IPS DF 19.7 (cell line): ENCODE measurements at regions not wholly inside any gene's neighbourhood (a gene's known extent, or its start where the extent isn't known, plus 50 kb on each side); places are given as distances from the start of the nearest gene placed in this dataset.

Source experiments
- DNase-seq: peaks from one replicate; pipeline ENCODE4 v3.0.0-alpha.2; 2013; ENCODE audit warnings: low read depth, low spot score

DNA sequence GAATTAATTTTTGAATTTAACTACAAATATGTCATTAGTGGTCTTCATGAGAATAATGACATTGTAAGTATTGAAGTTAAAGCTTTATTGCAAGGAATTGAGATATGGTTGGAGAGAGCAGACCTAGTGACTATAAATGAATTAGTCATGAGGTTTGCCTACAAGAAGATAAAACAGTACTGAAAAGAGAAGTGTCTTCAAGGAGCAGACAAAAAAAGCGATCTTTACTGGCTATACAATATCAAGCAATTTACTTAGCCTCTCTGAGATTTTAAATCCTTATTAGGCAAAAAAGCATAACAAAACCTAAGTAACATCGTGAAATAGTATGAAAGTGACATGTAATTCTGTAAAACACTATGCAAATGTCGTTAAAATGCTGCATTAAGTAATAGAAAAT is 435.1 kb upstream of the PCDH20 start:
- DNase-seq: no peak

GRCh38 chr13:61838568-61838967 is 422.9 kb upstream of the PCDH20 start:
- DNase-seq: no peak

GRCh38 chr13:61833228-61833627 is 417.6 kb upstream of the PCDH20 start:
- no peak for DNase-seq

DNA sequence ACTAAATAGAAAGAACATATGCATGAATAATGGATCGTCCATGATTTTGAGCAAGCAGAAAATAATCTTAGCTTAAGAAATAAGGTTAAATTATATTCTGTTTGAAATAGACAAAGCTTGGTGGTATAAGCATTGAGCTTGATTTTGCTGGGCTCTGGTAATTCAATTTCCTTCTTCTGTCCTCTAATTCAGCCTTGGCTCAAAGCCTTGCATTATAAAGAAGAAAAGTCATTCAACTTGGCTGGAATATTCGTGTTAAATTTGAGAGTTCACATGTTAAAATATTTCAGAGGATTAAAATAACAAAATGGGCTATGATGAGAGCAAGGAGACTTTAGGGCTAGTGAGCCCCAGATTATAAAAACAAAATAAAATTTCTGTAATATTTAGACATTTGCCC is 415.4 kb upstream of the PCDH20 start:
- DNase-seq: no peak

GRCh38 chr13:61830475-61830874 is 414.8 kb upstream of the PCDH20 start:
- no peak for DNase-seq

GRCh38 chr13:61824168-61824567 is 408.5 kb upstream of the PCDH20 start:
- DNase-seq: no peak

GRCh38 chr13:61812286-61812685 is 396.6 kb upstream of the PCDH20 start:
- DNase-seq: no peak

GRCh38 chr13:61810065-61810464 is 394.4 kb upstream of the PCDH20 start:
- no peak for DNase-seq

GRCh38 chr13:61797397-61797796 is 381.7 kb upstream of the PCDH20 start:
- DNase-seq: no peak

DNA sequence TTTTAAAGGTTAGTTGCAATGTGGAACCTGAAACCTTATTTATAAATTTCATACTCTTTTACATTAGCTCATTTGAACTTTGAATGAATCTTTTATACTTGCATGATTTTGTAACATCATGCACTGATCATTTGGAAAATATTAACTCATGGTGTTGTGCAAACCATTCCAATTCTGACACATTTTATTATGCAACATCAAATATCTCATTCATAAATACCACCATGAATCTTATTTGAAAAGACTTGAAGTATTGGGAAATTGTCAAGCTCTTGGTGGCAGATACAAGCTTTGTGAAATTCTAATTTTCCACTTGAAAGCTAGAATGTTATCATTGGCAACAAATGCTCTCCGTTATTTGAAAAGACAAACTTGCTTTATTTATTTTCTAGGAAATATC is 379.9 kb upstream of the PCDH20 start:
- no peak for DNase-seq

DNA sequence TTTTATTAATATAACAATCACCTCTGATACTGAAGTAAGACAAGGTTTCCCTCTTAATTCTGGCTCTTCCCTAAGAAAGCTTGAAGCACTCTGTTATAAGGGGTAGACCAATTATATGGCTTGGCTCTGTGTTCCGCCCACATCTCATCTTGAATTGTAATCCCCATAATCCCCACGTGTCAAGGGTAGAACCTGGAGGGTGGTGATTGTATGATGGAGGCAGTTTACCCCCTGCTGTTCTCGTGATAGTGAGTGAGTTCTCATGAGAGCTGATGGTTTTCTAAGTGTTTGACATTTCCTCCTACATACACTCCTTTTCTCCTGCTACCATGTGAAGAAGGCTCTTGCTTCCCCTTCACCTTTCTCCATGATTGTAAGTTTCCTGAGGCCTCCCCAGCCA is 363.8 kb upstream of the PCDH20 start:
- no peak for DNase-seq

DNA sequence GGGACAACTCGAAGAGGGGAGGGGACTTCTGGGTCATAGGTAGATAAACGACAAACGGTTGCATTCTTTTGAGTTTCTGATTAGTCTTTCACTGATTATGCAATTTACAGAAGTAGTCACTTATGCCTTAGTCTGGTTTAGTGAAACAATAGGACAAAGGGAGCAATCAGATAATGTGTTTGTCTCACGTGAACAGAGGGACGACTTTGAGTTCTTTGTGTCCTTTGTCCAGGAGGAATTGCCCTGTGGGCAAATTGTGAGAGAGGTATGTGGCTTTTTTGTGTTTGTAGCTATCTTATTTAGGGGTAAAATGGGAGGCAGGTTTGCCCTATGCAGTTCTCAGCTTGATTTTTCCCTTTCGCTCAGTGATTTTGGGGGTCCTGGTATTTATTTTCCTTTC is 362.9 kb upstream of the PCDH20 start:
- no peak for DNase-seq

GRCh38 chr13:61777899-61778298 is 362.2 kb upstream of the PCDH20 start:
- DNase-seq: no peak

DNA sequence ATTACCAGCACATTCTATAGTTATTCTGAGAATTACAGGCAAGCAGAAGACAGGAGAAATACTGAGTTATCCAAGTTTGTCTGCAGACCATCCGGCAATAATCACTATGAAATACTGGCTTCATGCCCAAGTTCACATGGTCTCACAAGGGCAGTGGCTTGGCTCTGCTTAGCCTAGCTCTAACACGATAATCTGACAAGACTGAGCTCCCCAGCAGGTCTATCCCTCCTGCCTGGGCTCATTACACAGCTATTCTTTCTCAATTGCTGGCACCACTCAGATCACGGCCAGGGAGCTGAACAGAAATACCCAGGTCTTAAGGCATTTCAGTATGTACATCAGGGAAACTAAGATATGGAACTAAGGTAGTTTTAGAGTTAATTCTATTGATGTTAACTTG is 361.6 kb upstream of the PCDH20 start:
- no peak for DNase-seq

DNA sequence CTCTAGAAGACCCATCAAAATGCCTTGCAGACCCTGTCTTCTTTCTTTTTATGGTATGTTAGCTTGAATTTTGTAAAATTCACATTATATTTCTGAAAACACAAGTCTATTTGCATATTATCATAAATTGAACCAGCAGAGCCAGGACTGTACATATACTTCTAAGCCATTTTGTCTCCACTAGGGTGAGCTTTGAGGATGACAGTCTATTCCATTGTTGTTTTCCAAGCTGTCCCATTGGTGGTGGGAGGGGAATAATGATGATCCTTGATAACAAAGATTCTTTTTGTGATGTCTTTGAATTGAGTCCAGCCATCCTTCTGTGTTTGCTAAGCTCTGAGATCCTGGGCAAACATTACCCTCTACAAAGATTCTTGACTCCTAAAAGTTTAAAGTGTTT is 359.3 kb upstream of the PCDH20 start:
- no peak for DNase-seq

- no peak for DNase-seq
These were observed 355.0 kb upstream of the PCDH20 start for GRCh38 chr13:61770681-61771080.

- no peak for DNase-seq
These were observed 352.5 kb upstream of the PCDH20 start for GRCh38 chr13:61768175-61768574.

- DNase-seq: no peak
These were observed 351.0 kb upstream of the PCDH20 start for GRCh38 chr13:61766667-61767058.

DNA sequence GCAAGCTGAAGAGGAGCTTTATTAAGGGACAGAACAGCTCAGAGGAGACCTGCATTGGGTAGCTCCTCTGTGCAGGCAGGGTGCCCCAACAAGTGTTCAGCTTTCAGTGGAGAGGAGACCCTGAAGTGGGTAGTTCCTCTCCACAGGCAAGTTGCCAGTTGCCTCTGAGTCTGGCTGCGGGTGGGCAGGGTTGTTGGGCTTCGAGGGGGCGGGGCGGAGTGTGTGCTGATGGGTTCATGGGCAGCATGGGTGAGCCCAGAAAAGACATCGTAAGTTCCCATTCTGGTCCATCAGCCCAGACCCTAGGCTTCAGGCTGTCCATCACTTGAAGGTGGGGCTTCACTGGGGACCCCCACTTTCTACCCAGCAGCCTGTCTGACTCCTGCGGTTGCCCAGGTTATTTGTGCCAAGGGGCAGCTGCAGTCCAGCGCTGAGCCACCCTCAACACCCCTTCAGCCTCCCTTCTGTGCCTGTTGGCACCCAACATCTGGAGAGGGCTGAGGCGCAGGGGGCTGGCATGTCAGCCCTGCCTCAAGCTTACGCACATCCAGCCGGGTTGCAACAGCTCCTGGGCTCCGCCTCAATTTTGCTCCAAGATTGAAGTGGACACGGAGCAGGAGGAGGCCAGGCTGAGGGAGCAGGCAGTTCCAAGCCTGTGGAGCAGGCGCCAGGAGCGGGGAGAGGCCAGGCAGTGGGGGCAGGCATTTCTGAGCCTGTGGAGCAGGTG is 350.5 kb upstream of the PCDH20 start:
- no peak for DNase-seq

- no peak for DNase-seq
These were observed 349.6 kb upstream of the PCDH20 start for GRCh38 chr13:61765181-61765742.

DNA sequence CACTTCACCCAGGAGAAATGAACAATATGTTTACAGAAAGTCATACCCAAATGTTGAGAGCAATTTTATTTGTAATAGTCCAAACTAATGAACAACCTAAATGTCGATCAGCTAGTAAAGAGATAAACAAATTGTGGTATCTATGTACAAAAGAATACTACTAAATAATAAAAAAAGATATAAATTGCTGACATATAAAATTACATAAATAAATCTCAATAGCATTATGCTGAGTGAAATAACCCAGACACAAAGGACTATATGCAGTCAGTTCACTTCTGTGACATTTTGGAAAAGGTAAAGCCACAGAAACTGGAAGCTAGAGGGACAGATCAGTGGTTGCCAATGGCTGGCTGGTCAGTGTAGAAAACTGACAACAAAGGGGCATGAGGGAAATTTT is 346.0 kb upstream of the PCDH20 start:
- no peak for DNase-seq

GRCh38 chr13:61760102-61760501 is 344.5 kb upstream of the PCDH20 start:
- no peak for DNase-seq

- no peak for DNase-seq
These were observed 340.4 kb upstream of the PCDH20 start for GRCh38 chr13:61756031-61756430.

DNA sequence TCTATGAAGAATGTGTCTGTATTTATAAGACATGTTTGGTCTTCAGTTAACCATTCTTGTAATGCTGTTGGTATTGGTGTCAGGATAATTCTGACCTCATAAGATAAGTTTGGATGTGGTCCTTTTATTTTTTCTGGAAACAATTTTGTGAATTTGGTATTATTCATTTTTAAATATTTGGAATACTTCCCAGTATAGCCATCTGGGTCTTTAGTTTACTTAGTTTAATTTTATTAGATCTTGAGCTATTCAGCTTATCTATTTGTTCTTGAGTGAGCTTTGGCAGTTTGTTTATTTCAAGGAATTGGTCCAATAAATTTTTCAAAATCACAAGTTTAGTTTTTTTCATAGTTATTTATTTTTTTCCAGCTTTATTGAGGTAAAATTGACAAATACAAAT is 335.4 kb upstream of the PCDH20 start:
- DNase-seq: no peak
